Sigmoid colon (tissue), 6 donors: ENCODE measurements at regions not wholly inside any gene's neighbourhood (a gene's known extent, or its start where the extent isn't known, plus 50 kb on each side); places are given as distances from the start of the nearest gene placed in this dataset.

Experiments
- DNase-seq: peaks from one replicate; pipeline ENCODE4 v3.0.0-alpha.2; 2019
- H3K27ac ChIP-seq, 4 donors: fragments of 200-600 bp; sonication (generic); one replicate each; pipeline ENCODE4 v1.5.1; 2016 to 2019; ENCODE audit warnings: mild to moderate bottlenecking in 1 of 4
- H3K27me3 ChIP-seq, 3 donors: fragments of 200-600 bp; sonication (generic); one replicate each; pipeline ENCODE4 v1.5.1; 2019; ENCODE audit warnings: mild to moderate bottlenecking in 1 of 3
- H3K36me3 ChIP-seq, 4 donors: fragments of 200-600 bp; sonication (generic); one replicate each; pipeline ENCODE4 v1.5.1; 2016 to 2019
- H3K4me1 ChIP-seq, 4 donors: fragments of 200-600 bp; sonication (generic); one replicate each; pipeline ENCODE4 v1.5.1; 2017 to 2019
- H3K4me3 ChIP-seq, 4 donors: fragments of 200-600 bp; sonication (generic); one replicate each; pipeline ENCODE4 v1.5.1; 2017 to 2019; ENCODE audit warnings: mild to moderate bottlenecking in 2 of 4, moderate library complexity in 1 of 4
- H3K9me3 ChIP-seq, 4 donors: fragments of 200-600 bp in 3 of 4; sonication (generic) in 3 of 4; one replicate each; pipeline versions ENCODE4 v1.5.1 to v1.6.1; 2013 to 2019
- EP300 ChIP-seq, 4 donors: sonication (generic); formaldehyde crosslinking; IDR thresholded peaks; one replicate each; pipeline ENCODE4 v1.6.1; 2017; ENCODE audit warnings: antibody characterized with exemption in 4 of 4
- POLR2A ChIP-seq, 2 donors: fragments of 450-650 bp; IDR thresholded peaks; one replicate each; pipeline ENCODE4 v1.6.1; 2016; ENCODE audit warnings: antibody characterized with exemption in 2 of 2, mild to moderate bottlenecking in 2 of 2, moderate library complexity in 2 of 2
- POLR2AphosphoS5 ChIP-seq, 4 donors: sonication (generic); formaldehyde crosslinking; IDR thresholded peaks; one replicate each; pipeline ENCODE4 v1.6.1; 2017; ENCODE audit warnings: antibody characterized with exemption in 4 of 4
- WGBS, 2 donors: extraction: QIAGEN DNeasy Blood & Tissue Kit; methylation state at CpG; one replicate each; pipeline ENCODE4 v1.1.7; 2013; 5-methylcytosine and 5-hydroxymethylcytosine counted together
- intact Hi-C: fragments of 100-400 bp; cut with DNase I; formaldehyde crosslinking; loops from one replicate; pipeline ENCODE4 v1.15.1; 2023
- TF ChIP-seq, protein P1 (sequence below), 4 experiments: fragments of 450-650 bp in 3 of 4; fragments of 200-600 bp in 1 of 4; IDR thresholded peaks; one replicate each; pipeline ENCODE4 v1.5.1; 2016 to 2019; ENCODE audit warnings: antibody characterized with exemption in 4 of 4, mild to moderate bottlenecking in 3 of 4, moderate library complexity in 2 of 4
- donor health status: healthy with polysubstance abuse.
- donor health status: healthy.

GRCh38 chrX:45372151-45372550 lies 171.5 kb upstream of the DIPK2B start:
- Histone ChIP-seq H3K4me1 (no peaks in the 10 kb centered on the region), H3K36me3 (no peaks in the 10 kb centered on the region), H3K9me3 (peaks cover 0 to 3% (median 0%) of the 10 kb centered on the region in 4 donors), H3K4me3 (no peak overlapping the region), H3K27me3 (no peaks in the 10 kb centered on the region), H3K27ac (no peak overlapping the region)
- DNase-seq: no peak
- TF ChIP-seq, protein P1, sequence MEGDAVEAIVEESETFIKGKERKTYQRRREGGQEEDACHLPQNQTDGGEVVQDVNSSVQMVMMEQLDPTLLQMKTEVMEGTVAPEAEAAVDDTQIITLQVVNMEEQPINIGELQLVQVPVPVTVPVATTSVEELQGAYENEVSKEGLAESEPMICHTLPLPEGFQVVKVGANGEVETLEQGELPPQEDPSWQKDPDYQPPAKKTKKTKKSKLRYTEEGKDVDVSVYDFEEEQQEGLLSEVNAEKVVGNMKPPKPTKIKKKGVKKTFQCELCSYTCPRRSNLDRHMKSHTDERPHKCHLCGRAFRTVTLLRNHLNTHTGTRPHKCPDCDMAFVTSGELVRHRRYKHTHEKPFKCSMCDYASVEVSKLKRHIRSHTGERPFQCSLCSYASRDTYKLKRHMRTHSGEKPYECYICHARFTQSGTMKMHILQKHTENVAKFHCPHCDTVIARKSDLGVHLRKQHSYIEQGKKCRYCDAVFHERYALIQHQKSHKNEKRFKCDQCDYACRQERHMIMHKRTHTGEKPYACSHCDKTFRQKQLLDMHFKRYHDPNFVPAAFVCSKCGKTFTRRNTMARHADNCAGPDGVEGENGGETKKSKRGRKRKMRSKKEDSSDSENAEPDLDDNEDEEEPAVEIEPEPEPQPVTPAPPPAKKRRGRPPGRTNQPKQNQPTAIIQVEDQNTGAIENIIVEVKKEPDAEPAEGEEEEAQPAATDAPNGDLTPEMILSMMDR (IDR thresholded peaks at IDR 0.05): no peak
- TF ChIP-seq EP300 (IDR thresholded peaks at IDR 0.05) (no peak), POLR2AphosphoS5 (IDR thresholded peaks at IDR 0.05) (no peak), POLR2A (IDR thresholded peaks at IDR 0.05) (no peak)
- intact Hi-C loops: no loop called here

- WGBS, 2 donors: 94 to 97% methylated on average over 2 of the region's 2 CpGs
- TF ChIP-seq POLR2AphosphoS5 (IDR thresholded peaks at IDR 0.05) (no peak), POLR2A (IDR thresholded peaks at IDR 0.05) (no peak), EP300 (IDR thresholded peaks at IDR 0.05) (no peak)
- TF ChIP-seq, protein P1 (IDR thresholded peaks at IDR 0.05): no peak
- Histone ChIP-seq H3K36me3 (no peaks in the 10 kb centered on the region), H3K27ac (no peak overlapping the region), H3K27me3 (no peaks in the 10 kb centered on the region), H3K4me1 (no peaks in the 10 kb centered on the region), H3K9me3 (peaks cover 0 to 3% (median 0%) of the 10 kb centered on the region in 4 donors), H3K4me3 (no peak overlapping the region)
- no peak for DNase-seq
- intact Hi-C loops: no loop called here
Measured at GRCh38 chrX:45368705-45369104, 168.0 kb upstream of the DIPK2B start.

DNA sequence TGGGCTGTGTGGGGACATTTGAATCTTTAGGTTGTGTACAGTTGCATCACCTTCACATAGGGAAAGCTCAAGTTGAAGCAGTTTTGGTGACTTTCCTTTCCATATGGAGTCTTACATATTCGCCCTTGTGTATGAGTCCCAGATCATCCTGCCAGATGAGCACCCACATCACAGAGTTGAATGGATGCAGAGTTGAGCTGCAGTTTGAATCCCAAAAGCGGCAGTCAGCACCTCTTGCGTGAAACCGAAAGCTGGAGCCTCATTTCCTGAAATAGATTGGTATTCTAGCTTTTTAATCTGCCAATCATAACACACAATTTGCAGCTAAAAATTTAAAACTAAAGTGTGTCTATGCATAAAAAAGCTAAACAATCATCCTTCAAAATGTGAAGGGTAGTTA lies 162.9 kb upstream of the DIPK2B start:
- H3K9me3 ChIP-seq: no peaks in the 10 kb centered on the region
- no peak for DNase-seq
- H3K36me3 ChIP-seq: no peaks in the 10 kb centered on the region
- H3K4me3 ChIP-seq: no peak overlapping the region
- H3K27me3 ChIP-seq: no peaks in the 10 kb centered on the region
- intact Hi-C loops: no loop called here
- H3K4me1 ChIP-seq: no peaks in the 10 kb centered on the region
- WGBS, 2 donors: 93 to 94% methylated on average over 4 of the region's 4 CpGs
- TF ChIP-seq, protein P1 (IDR thresholded peaks at IDR 0.05): no peak
- TF ChIP-seq POLR2A (IDR thresholded peaks at IDR 0.05): no peak
- H3K27ac ChIP-seq: no peak overlapping the region

GRCh38 chrX:45360571-45360970 lies 159.9 kb upstream of the DIPK2B start:
- TF ChIP-seq EP300 (IDR thresholded peaks at IDR 0.05): no peak
- TF ChIP-seq, protein P1 (IDR thresholded peaks at IDR 0.05): no peak
- TF ChIP-seq POLR2AphosphoS5 (IDR thresholded peaks at IDR 0.05): no peak
- no peak for TF ChIP-seq POLR2A (IDR thresholded peaks at IDR 0.05)
- intact Hi-C loops: no loop called here
- no peak overlapping the region for H3K4me3 ChIP-seq
- WGBS, 2 donors: 91 to 92% methylated on average over 1 of the region's 1 CpG
- DNase-seq: no peak
- no peaks in the 10 kb centered on the region for H3K9me3 ChIP-seq
- no peaks in the 10 kb centered on the region for H3K4me1 ChIP-seq
- no peak overlapping the region for H3K27ac ChIP-seq
- no peaks in the 10 kb centered on the region for H3K36me3 ChIP-seq
- H3K27me3 ChIP-seq: no peaks in the 10 kb centered on the region

GRCh38 chrX:45358392-45358791 lies 157.7 kb upstream of the DIPK2B start:
- Histone ChIP-seq H3K9me3 (no peaks in the 10 kb centered on the region), H3K4me1 (no peaks in the 10 kb centered on the region), H3K36me3 (no peaks in the 10 kb centered on the region), H3K27me3 (no peaks in the 10 kb centered on the region), H3K4me3 (no peak overlapping the region), H3K27ac (no peak overlapping the region)
- no peak for TF ChIP-seq EP300 (IDR thresholded peaks at IDR 0.05)
- TF ChIP-seq, protein P1 (IDR thresholded peaks at IDR 0.05): no peak
- TF ChIP-seq POLR2A (IDR thresholded peaks at IDR 0.05): no peak
- TF ChIP-seq POLR2AphosphoS5 (IDR thresholded peaks at IDR 0.05): no peak
- no peak for DNase-seq
- 25 to 48% methylated on average over 1 of the region's 1 CpG for WGBS, 2 donors
- intact Hi-C loops: no loop called here
